ENCODE measurements at regions not wholly inside any gene's neighbourhood (a gene's known extent, or its start where the extent isn't known, plus 50 kb on each side); places are given as distances from the start of the nearest gene placed in this dataset.

DNA sequence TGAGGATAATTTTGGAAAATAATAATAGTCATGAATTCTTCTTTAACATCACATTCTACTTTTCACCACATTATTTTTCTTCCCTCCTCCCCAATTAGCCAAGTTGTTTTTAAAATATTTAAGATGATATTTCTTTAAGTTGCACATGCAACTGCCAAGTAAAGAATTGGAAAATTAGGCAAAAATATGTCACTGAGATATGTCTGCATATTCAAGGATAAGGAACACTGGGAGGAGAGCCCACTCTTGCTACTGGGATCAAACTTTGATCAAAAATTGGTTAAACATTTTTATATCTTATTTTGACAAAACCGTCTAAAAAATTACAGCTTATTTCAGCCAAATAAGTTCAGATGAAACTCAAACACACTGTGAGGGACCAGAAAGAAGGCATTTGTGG is 231.2 kb upstream of the TMTC1 start:
- Mint-ChIP-seq H3K27me3 (no peaks in the 10 kb centered on the region), H3K4me1 (no peaks in the 10 kb centered on the region), H3K4me3 (no peak overlapping the region), H3K36me3 (no peaks in the 10 kb centered on the region), H3K9me3 (peaks cover 0 to 14% (median 0%) of the 10 kb centered on the region in 3 donors), H3K27ac (no peak overlapping the region)
- ChIA-PET POLR2A (no interaction called here), CTCF (no interaction called here)
- Histone ChIP-seq H3K27ac (ENCODE audit: low read length) (no peak overlapping the region), H3K27me3 (replicated peaks in 1 of 2; ENCODE audit: control insufficient read depth in 2 of 2, extremely low read depth in 1 of 2, insufficient read depth in 2 of 2, low read length in 1 of 2) (no peaks in the 10 kb centered on the region), H3K9me3 (no peaks in the 10 kb centered on the region), H3K4me1 (ENCODE audit: control insufficient read depth in 1 of 2, extremely low read depth in 1 of 2, insufficient read depth in 2 of 2, low read length in 2 of 2) (no peaks in the 10 kb centered on the region), H3K4me3 (ENCODE audit: control insufficient read depth in 1 of 2, extremely low read depth in 1 of 2, low read length in 1 of 2) (no peak overlapping the region), H3K36me3 (ENCODE audit: control insufficient read depth in 2 of 2, extremely low read depth in 1 of 2, insufficient read depth in 1 of 2, low read length in 1 of 2) (no peaks in the 10 kb centered on the region)
- DNase-seq = no peak
- ATAC-seq (replicated peaks in 1 of 4) = no peak
- no CpG with 5 or more reads among the region's 1 CpG for WGBS (ENCODE audit: insufficient coverage)

DNA sequence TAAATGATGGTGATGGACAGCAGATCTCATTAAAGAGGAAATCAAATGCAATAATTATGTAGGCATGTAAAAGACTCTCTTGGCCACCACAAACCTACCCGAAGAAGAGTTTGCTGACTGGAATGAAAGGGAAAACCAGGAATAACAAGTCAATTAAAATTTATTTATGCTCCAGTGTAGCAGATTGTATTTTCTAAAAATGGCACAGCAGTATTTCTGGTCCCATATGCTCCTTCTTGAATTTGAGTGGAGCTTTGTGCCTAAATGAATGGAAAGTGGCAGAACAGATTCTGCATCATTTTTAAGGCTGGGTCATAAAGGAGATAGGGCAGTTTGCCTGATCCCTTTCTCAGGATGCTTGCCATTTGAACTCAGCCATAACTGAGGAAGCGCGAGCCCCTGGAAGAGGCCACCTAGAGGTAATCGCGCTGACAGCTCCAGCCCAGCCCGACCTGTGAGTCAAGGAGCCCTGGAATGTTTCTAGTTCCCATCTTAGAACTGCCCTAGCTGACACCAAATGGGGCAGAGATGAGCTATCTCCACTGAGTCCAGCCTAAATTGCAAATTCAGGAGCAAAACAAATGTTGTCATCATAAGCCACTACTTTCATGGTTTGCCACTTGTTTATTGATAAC is 229.2 kb upstream of the TMTC1 start:
- Mint-ChIP-seq H3K27me3 (no peaks in the 10 kb centered on the region), H3K4me1 (no peaks in the 10 kb centered on the region), H3K27ac (no peak overlapping the region), H3K36me3 (no peaks in the 10 kb centered on the region), H3K4me3 (no peak overlapping the region), H3K9me3 (peaks cover 0 to 13% (median 0%) of the 10 kb centered on the region in 3 donors)
- Histone ChIP-seq H3K4me1 (ENCODE audit: control insufficient read depth in 1 of 2, extremely low read depth in 1 of 2, insufficient read depth in 2 of 2, low read length in 2 of 2) (no peaks in the 10 kb centered on the region), H3K4me3 (ENCODE audit: control insufficient read depth in 1 of 2, extremely low read depth in 1 of 2, low read length in 1 of 2) (no peak overlapping the region), H3K9me3 (no peaks in the 10 kb centered on the region), H3K36me3 (ENCODE audit: control insufficient read depth in 2 of 2, extremely low read depth in 1 of 2, insufficient read depth in 1 of 2, low read length in 1 of 2) (no peaks in the 10 kb centered on the region), H3K27ac (ENCODE audit: low read length) (no peak overlapping the region), H3K27me3 (replicated peaks in 1 of 2; ENCODE audit: control insufficient read depth in 2 of 2, extremely low read depth in 1 of 2, insufficient read depth in 2 of 2, low read length in 1 of 2) (no peaks in the 10 kb centered on the region)
- DNase-seq (no peak), ATAC-seq (replicated peaks in 1 of 4) (no peak)
- ChIA-PET POLR2A (no interaction called here), CTCF (no interaction called here)
- 33% methylated on average over 5 of the region's 6 CpGs for WGBS (ENCODE audit: insufficient coverage)

DNA sequence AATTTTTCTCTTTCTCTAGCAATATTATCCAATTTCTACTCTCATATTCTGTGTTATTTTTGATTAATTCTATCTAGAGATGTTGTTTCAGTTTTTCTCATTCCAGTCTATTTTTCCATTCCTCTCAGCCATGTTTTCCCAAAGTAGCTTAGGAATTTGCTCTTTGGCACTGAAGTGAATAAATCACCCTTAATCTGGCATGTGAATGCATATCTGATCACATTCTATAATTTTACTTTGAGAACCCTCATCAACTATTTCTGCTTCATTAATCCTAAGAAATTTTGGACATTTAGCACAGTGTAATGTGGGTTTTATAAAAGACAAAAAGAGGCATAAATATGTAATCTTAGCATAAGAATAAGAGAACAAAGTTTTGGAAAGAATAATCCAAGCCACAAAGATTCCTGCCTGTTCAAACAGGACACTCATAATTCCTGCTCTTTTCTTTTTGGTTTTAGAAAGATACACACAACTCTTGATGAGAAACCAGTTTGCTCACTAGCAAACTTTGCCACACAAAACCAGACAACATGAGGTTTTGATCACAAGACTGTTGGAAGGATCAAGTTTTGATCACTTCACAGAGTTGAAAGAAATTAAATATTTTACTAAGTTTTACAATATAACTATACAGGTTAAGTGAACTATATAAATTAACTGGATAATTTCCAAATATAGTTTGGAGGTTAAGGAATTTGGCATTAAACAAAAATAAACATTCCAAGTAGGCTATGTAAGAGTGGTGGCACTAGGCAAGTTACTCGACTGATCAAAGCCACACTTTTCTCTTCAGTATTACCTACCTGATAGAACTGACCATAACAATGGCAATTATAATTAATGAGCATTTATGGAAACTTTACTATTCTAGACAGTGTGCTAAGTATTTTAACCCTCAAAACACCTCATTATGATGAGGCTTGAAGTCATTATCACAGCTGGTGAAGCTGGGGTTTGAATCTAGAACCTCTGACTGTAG is 226.6 kb upstream of the TMTC1 start:
- H3K4me3 Mint-ChIP-seq = no peak overlapping the region
- H3K4me1 Mint-ChIP-seq = no peaks in the 10 kb centered on the region
- H3K27ac Mint-ChIP-seq = no peak overlapping the region
- ATAC-seq (replicated peaks in 1 of 4) (no peak), DNase-seq (no peak)
- POLR2A ChIA-PET = interaction anchor here in 1 of 2 donors (0.8 kb wide), 1 partner anchor 47 kb away, joined by 3 read pairs; no protein-coding TSS in a partner anchor
- H3K27me3 Mint-ChIP-seq = no peaks in the 10 kb centered on the region
- CTCF ChIA-PET = no interaction called here
- Histone ChIP-seq H3K27me3 (replicated peaks in 1 of 2; ENCODE audit: control insufficient read depth in 2 of 2, extremely low read depth in 1 of 2, insufficient read depth in 2 of 2, low read length in 1 of 2) (no peaks in the 10 kb centered on the region), H3K4me1 (ENCODE audit: control insufficient read depth in 1 of 2, extremely low read depth in 1 of 2, insufficient read depth in 2 of 2, low read length in 2 of 2) (no peaks in the 10 kb centered on the region), H3K36me3 (ENCODE audit: control insufficient read depth in 2 of 2, extremely low read depth in 1 of 2, insufficient read depth in 1 of 2, low read length in 1 of 2) (no peaks in the 10 kb centered on the region), H3K4me3 (ENCODE audit: control insufficient read depth in 1 of 2, extremely low read depth in 1 of 2, low read length in 1 of 2) (no peak overlapping the region), H3K27ac (ENCODE audit: low read length) (no peak overlapping the region), H3K9me3 (no peaks in the 10 kb centered on the region)
- peaks cover 0 to 7% (median 0%) of the 10 kb centered on the region in 3 donors for H3K9me3 Mint-ChIP-seq
- H3K36me3 Mint-ChIP-seq = no peaks in the 10 kb centered on the region
- no CpG with 5 or more reads among the region's 1 CpG for WGBS (ENCODE audit: insufficient coverage)

DNA sequence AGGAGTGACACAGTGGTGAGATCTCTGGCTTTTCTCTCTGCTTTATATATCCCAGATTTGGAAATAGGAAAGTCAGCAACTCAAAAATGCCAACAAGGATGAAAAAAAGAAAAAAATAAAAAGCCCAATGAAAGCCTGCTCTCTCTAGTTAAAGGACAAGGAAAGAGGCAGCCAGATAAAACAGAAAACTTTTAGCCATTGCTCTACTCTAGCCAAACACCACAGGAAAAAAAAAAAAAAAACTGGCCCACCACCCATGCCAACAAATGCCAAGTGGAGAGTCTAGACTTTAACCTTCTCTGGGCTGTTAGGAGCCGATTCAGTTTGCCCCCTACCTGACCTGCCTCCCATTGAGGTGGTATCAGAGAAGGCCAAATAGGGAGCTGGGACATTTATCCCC is 222.3 kb upstream of the TMTC1 start:
- H3K27ac Mint-ChIP-seq = no peak overlapping the region
- H3K36me3 ChIP-seq (ENCODE audit: control insufficient read depth in 2 of 2, extremely low read depth in 1 of 2, insufficient read depth in 1 of 2, low read length in 1 of 2) = no peaks in the 10 kb centered on the region
- no peaks in the 10 kb centered on the region for H3K4me1 Mint-ChIP-seq
- H3K36me3 Mint-ChIP-seq = no peaks in the 10 kb centered on the region
- ChIA-PET CTCF (interaction anchor here in 1 of 2 donors (0.7 kb wide), 1 partner anchor 27 kb away, joined by 6 read pairs; no protein-coding TSS in a partner anchor), POLR2A (no interaction called here)
- H3K9me3 ChIP-seq = no peaks in the 10 kb centered on the region
- H3K27ac ChIP-seq (ENCODE audit: low read length) = no peak overlapping the region
- ATAC-seq (replicated peaks in 1 of 4) = no peak
- DNase-seq = no peak
- no CpG with 5 or more reads among the region's 1 CpG for WGBS (ENCODE audit: insufficient coverage)
- H3K4me1 ChIP-seq (ENCODE audit: control insufficient read depth in 1 of 2, extremely low read depth in 1 of 2, insufficient read depth in 2 of 2, low read length in 2 of 2) = no peaks in the 10 kb centered on the region
- H3K4me3 ChIP-seq (ENCODE audit: control insufficient read depth in 1 of 2, extremely low read depth in 1 of 2, low read length in 1 of 2) = no peak overlapping the region
- peaks cover 0 to 7% (median 0%) of the 10 kb centered on the region in 3 donors for H3K9me3 Mint-ChIP-seq
- no peaks in the 10 kb centered on the region for H3K27me3 ChIP-seq (replicated peaks in 1 of 2; ENCODE audit: control insufficient read depth in 2 of 2, extremely low read depth in 1 of 2, insufficient read depth in 2 of 2, low read length in 1 of 2)
- H3K4me3 Mint-ChIP-seq = no peak overlapping the region
- no peaks in the 10 kb centered on the region for H3K27me3 Mint-ChIP-seq

DNA sequence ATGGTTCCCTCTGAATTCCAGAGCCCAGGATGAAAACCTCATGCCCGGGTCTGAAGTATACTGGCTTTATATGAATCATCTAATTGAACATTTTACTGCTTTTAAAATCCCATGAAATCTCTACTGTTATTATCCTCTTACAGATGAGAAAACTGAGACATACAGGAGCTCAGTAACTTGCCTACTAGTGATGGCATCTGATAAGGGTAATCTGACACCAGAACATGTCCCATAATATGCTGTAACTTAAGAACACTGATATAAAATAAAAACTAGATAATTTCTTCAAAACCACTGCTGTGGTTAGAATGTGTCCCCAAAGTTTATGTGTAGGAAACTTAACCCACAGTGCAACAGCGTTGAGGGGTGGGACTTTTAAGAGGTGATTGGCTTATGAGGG is 219.6 kb upstream of the TMTC1 start:
- H3K9me3 ChIP-seq = no peaks in the 10 kb centered on the region
- H3K27ac Mint-ChIP-seq = no peak overlapping the region
- no peaks in the 10 kb centered on the region for H3K4me1 ChIP-seq (ENCODE audit: control insufficient read depth in 1 of 2, extremely low read depth in 1 of 2, insufficient read depth in 2 of 2, low read length in 2 of 2)
- DNase-seq (no peak), ATAC-seq (replicated peaks in 1 of 4) (no peak)
- WGBS (ENCODE audit: insufficient coverage) = 63% methylated on average over 2 of the region's 2 CpGs
- no peak overlapping the region for H3K4me3 ChIP-seq (ENCODE audit: control insufficient read depth in 1 of 2, extremely low read depth in 1 of 2, low read length in 1 of 2)
- H3K27me3 Mint-ChIP-seq = no peaks in the 10 kb centered on the region
- H3K4me3 Mint-ChIP-seq = no peak overlapping the region
- peaks cover 0 to 10% (median 0%) of the 10 kb centered on the region in 3 donors for H3K9me3 Mint-ChIP-seq
- ChIA-PET CTCF (no interaction called here), POLR2A (no interaction called here)
- no peaks in the 10 kb centered on the region for H3K36me3 ChIP-seq (ENCODE audit: control insufficient read depth in 2 of 2, extremely low read depth in 1 of 2, insufficient read depth in 1 of 2, low read length in 1 of 2)
- H3K27me3 ChIP-seq (replicated peaks in 1 of 2; ENCODE audit: control insufficient read depth in 2 of 2, extremely low read depth in 1 of 2, insufficient read depth in 2 of 2, low read length in 1 of 2) = no peaks in the 10 kb centered on the region
- H3K4me1 Mint-ChIP-seq = no peaks in the 10 kb centered on the region
- H3K36me3 Mint-ChIP-seq = no peaks in the 10 kb centered on the region
- no peak overlapping the region for H3K27ac ChIP-seq (ENCODE audit: low read length)

DNA sequence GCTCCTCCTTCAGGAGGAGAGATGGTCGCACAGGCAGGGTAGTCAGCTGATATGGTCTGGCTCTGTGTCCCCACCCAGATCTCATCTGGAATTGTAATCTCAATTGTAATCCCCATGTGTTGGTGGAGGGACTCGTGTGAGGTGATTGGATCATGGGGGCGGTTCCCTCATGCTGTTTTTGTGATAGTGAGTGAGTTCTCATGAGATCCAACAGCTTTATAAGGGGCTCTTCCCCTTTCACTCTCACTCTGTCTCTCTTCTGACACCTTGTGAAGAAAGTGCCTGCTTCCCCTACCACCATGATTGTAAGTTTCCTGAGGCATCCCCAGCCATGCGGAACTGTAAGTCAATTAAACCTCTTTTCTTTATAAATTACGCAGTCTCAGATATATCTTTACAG is 218.9 kb upstream of the TMTC1 start:
- no peaks in the 10 kb centered on the region for H3K4me1 ChIP-seq (ENCODE audit: control insufficient read depth in 1 of 2, extremely low read depth in 1 of 2, insufficient read depth in 2 of 2, low read length in 2 of 2)
- H3K4me3 ChIP-seq (ENCODE audit: control insufficient read depth in 1 of 2, extremely low read depth in 1 of 2, low read length in 1 of 2) = no peak overlapping the region
- no peaks in the 10 kb centered on the region for H3K36me3 ChIP-seq (ENCODE audit: control insufficient read depth in 2 of 2, extremely low read depth in 1 of 2, insufficient read depth in 1 of 2, low read length in 1 of 2)
- Mint-ChIP-seq H3K27ac (no peak overlapping the region), H3K36me3 (no peaks in the 10 kb centered on the region), H3K27me3 (no peaks in the 10 kb centered on the region), H3K9me3 (peaks cover 0 to 10% (median 0%) of the 10 kb centered on the region in 3 donors), H3K4me1 (no peaks in the 10 kb centered on the region), H3K4me3 (no peak overlapping the region)
- no peak overlapping the region for H3K27ac ChIP-seq (ENCODE audit: low read length)
- ChIA-PET POLR2A (no interaction called here), CTCF (no interaction called here)
- no peaks in the 10 kb centered on the region for H3K27me3 ChIP-seq (replicated peaks in 1 of 2; ENCODE audit: control insufficient read depth in 2 of 2, extremely low read depth in 1 of 2, insufficient read depth in 2 of 2, low read length in 1 of 2)
- WGBS (ENCODE audit: insufficient coverage) = no CpG with 5 or more reads among the region's 5 CpGs
- ATAC-seq (replicated peaks in 1 of 4) = no peak
- DNase-seq = no peak
- no peaks in the 10 kb centered on the region for H3K9me3 ChIP-seq

Data from T-cell (primary cell).